Stomach (tissue), 4 donors: ENCODE measurements at regions not wholly inside any gene's neighbourhood (a gene's known extent, or its start where the extent isn't known, plus 50 kb on each side); places are given as distances from the start of the nearest gene placed in this dataset.

Experiments
- EP300 ChIP-seq: sonication (generic); formaldehyde crosslinking; IDR thresholded peaks from one replicate; pipeline ENCODE4 v1.6.1; 2017; ENCODE audit warnings: antibody characterized with exemption
- POLR2A ChIP-seq, 4 donors: fragments of 450-650 bp; IDR thresholded peaks; one replicate each; pipeline ENCODE4 v1.6.1; 2016; ENCODE audit warnings: antibody characterized with exemption in 4 of 4, control low read depth in 2 of 4, mild to moderate bottlenecking in 1 of 4, moderate library complexity in 1 of 4
- POLR2AphosphoS5 ChIP-seq, 3 donors: sonication (generic); formaldehyde crosslinking; IDR thresholded peaks; one replicate each; pipeline ENCODE4 v1.6.1; 2016; ENCODE audit warnings: antibody characterized with exemption in 3 of 3
- TF ChIP-seq, protein P1 (sequence below), 7 experiments: fragments of 450-650 bp in 4 of 7; fragments of 200-600 bp in 3 of 7; sonication (generic) in 3 of 7; IDR thresholded peaks; one replicate each; pipeline ENCODE4 v1.5.1; 2016 to 2019; ENCODE audit warnings: antibody characterized with exemption in 7 of 7, control low read depth in 2 of 7, mild to moderate bottlenecking in 1 of 7

DNA sequence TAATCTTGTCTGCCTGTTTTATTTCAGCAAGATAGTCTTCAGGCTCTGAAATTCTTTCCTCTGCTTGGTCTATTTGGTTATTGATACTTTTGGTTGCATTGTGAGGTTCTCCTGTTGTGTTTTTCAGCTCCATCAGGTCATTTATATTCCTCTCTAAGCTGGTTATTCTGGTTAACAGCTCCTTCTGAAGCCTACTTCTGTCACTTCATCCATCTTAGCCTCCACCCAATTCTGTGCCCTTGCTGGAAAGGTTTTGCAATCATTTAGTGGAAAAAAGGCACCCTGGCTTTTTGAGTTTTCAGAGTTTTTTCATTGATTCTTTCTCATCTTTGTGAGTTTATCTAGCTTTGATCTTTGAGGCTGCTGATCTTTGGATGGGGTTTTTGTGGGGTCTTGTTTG is 647.7 kb downstream of the SPRY1 start:
- no peak for TF ChIP-seq POLR2A (IDR thresholded peaks at IDR 0.05)
- TF ChIP-seq, protein P1, sequence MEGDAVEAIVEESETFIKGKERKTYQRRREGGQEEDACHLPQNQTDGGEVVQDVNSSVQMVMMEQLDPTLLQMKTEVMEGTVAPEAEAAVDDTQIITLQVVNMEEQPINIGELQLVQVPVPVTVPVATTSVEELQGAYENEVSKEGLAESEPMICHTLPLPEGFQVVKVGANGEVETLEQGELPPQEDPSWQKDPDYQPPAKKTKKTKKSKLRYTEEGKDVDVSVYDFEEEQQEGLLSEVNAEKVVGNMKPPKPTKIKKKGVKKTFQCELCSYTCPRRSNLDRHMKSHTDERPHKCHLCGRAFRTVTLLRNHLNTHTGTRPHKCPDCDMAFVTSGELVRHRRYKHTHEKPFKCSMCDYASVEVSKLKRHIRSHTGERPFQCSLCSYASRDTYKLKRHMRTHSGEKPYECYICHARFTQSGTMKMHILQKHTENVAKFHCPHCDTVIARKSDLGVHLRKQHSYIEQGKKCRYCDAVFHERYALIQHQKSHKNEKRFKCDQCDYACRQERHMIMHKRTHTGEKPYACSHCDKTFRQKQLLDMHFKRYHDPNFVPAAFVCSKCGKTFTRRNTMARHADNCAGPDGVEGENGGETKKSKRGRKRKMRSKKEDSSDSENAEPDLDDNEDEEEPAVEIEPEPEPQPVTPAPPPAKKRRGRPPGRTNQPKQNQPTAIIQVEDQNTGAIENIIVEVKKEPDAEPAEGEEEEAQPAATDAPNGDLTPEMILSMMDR (IDR thresholded peaks at IDR 0.05) = no peak
- no peak for TF ChIP-seq POLR2AphosphoS5 (IDR thresholded peaks at IDR 0.05)
- TF ChIP-seq EP300 = no peak
